CD14-positive monocyte (primary cell): ENCODE measurements at regions not wholly inside any gene's neighbourhood (a gene's known extent, or its start where the extent isn't known, plus 50 kb on each side); places are given as distances from the start of the nearest gene placed in this dataset.

Experiments used
- DNase-seq, 3 donors: peaks; one replicate each; pipeline ENCODE4 v3.0.0-alpha.2; 2011 to 2022
- H2AFZ ChIP-seq: 2 replicates; pipeline ENCODE4 v1.6.0; 2012; ENCODE audit warnings: mild to moderate bottlenecking, low read depth, low read length, inconsistent platforms; ENCODE audit not compliant: insufficient read depth, poor library complexity, severe bottlenecking
- H3K27ac ChIP-seq, 2 donors: 1 replicate in 1 of 2; 2 replicates in 1 of 2; pipeline ENCODE4 v1.5.1; 2012 to 2013; ENCODE audit warnings: low read length in 2 of 2, control low read depth in 1 of 2, inconsistent platforms in 1 of 2, low read depth in 1 of 2, mild to moderate bottlenecking in 1 of 2
- H3K27me3 ChIP-seq, 2 donors: one replicate each; pipeline versions ENCODE4 v1.6.0 to v1.6.1; 2011 to 2013; ENCODE audit warnings: low read length in 2 of 2; ENCODE audit not compliant: control insufficient read depth in 2 of 2, insufficient read depth in 2 of 2
- H3K36me3 ChIP-seq, 2 donors: replicated peaks in 1 of 2; 1 replicate in 1 of 2; 2 replicates in 1 of 2; pipeline versions ENCODE4 v1.5.1 to v1.6.1; 2012 to 2013; ENCODE audit warnings: low read length in 2 of 2, control low read depth in 1 of 2, inconsistent platforms in 1 of 2, mild to moderate bottlenecking in 1 of 2; ENCODE audit not compliant: insufficient read depth in 2 of 2, control insufficient read depth in 1 of 2
- H3K4me1 ChIP-seq, 2 donors: 1 replicate in 1 of 2; 2 replicates in 1 of 2; pipeline versions ENCODE4 v1.5.1 to v1.6.1; 2012 to 2013; ENCODE audit warnings: low read length in 2 of 2, control low read depth in 1 of 2, inconsistent platforms in 1 of 2, mild to moderate bottlenecking in 1 of 2, moderate library complexity in 1 of 2; ENCODE audit not compliant: insufficient read depth in 2 of 2, control insufficient read depth in 1 of 2
- H3K4me2 ChIP-seq: replicated peaks from 2 replicates; pipeline ENCODE3; 2012; ENCODE audit warnings: low read length, moderate library complexity, mild to moderate bottlenecking; ENCODE audit not compliant: poor library complexity, severe bottlenecking; ENCODE audit errors: extremely low read depth
- H3K4me3 ChIP-seq, 3 experiments: fragments of 200-600 bp in 1 of 3; sonication (generic) in 1 of 3; replicated peaks in 1 of 3; 1 replicate in 2 of 3; 2 replicates in 1 of 3; pipeline ENCODE4 v1.5.1; 2011 to 2013; ENCODE audit warnings: low read length in 3 of 3, mild to moderate bottlenecking in 3 of 3, control low read depth in 2 of 3, low read depth in 2 of 3, inconsistent platforms in 1 of 3, moderate library complexity in 1 of 3
- H3K79me2 ChIP-seq: 2 replicates; pipeline ENCODE4 v1.6.0; 2012; ENCODE audit warnings: mild to moderate bottlenecking, control low read depth, inconsistent platforms, low read length, moderate library complexity; ENCODE audit not compliant: insufficient read depth
- H3K9ac ChIP-seq: 2 replicates; pipeline ENCODE4 v1.6.0; 2017; ENCODE audit warnings: low read length, mild to moderate bottlenecking; ENCODE audit not compliant: insufficient read depth, poor library complexity, severe bottlenecking
- H3K9me3 ChIP-seq, 2 donors: replicated peaks in 1 of 2; 1 replicate in 1 of 2; 2 replicates in 1 of 2; pipeline versions ENCODE4 v1.5.1 to v1.6.1; 2012 to 2013; ENCODE audit warnings: low read length in 2 of 2, control low read depth in 1 of 2; ENCODE audit not compliant: control insufficient read depth in 1 of 2, insufficient read depth in 1 of 2
- H4K20me1 ChIP-seq: 2 replicates; pipeline ENCODE4 v1.6.0; 2012; ENCODE audit warnings: mild to moderate bottlenecking, low read length, control low read depth, moderate library complexity; ENCODE audit not compliant: insufficient read depth
- H3K27ac Mint-ChIP-seq, 7 donors: one replicate each; pipeline ENCODE4 v1.8.0; 2020; ENCODE audit warnings: mild to moderate bottlenecking in 7 of 7, mixed read lengths in 7 of 7, moderate library complexity in 6 of 7, inconsistent platforms in 2 of 7
- H3K27me3 Mint-ChIP-seq, 3 donors: one replicate each; pipeline ENCODE4 v1.8.0; 2021 to 2022; ENCODE audit warnings: low read depth in 3 of 3, mild to moderate bottlenecking in 3 of 3, mixed read lengths in 3 of 3, moderate library complexity in 3 of 3, inconsistent platforms in 1 of 3
- H3K36me3 Mint-ChIP-seq, 2 donors: one replicate each; pipeline ENCODE4 v1.8.0; 2020; ENCODE audit warnings: mixed read lengths in 2 of 2, inconsistent platforms in 1 of 2, mild to moderate bottlenecking in 1 of 2
- H3K4me1 Mint-ChIP-seq: one replicate; pipeline ENCODE4 v1.8.0; 2020; ENCODE audit warnings: mild to moderate bottlenecking, mixed read lengths
- H3K4me3 Mint-ChIP-seq, 2 donors: one replicate each; pipeline ENCODE4 v1.8.0; 2020; ENCODE audit warnings: mild to moderate bottlenecking in 2 of 2, mixed read lengths in 2 of 2, moderate library complexity in 1 of 2
- H3K9me3 Mint-ChIP-seq, 7 donors: one replicate each; pipeline ENCODE4 v1.8.0; 2020 to 2022; ENCODE audit warnings: mixed read lengths in 7 of 7, mild to moderate bottlenecking in 6 of 7, moderate library complexity in 6 of 7, inconsistent platforms in 2 of 7
- CTCF ChIP-seq: fragments of 200-600 bp; IDR thresholded peaks from one replicate; pipeline ENCODE4 v1.8.0; 2022; ENCODE audit warnings: antibody characterized with exemption, mild to moderate bottlenecking
- WGBS: methylation state at CpG from one replicate; pipeline ENCODE4 v1.1.5; 2013; ENCODE audit warnings: missing lambda C conversion rate; ENCODE audit not compliant: insufficient coverage; 5-methylcytosine and 5-hydroxymethylcytosine counted together
- intact Hi-C, 2 donors: fragments of 100-400 bp; cut with micrococcal nuclease; formaldehyde crosslinking; loops; one replicate each; pipeline versions ENCODE4 v1.15.0 to v1.15.1; 2023

DNA sequence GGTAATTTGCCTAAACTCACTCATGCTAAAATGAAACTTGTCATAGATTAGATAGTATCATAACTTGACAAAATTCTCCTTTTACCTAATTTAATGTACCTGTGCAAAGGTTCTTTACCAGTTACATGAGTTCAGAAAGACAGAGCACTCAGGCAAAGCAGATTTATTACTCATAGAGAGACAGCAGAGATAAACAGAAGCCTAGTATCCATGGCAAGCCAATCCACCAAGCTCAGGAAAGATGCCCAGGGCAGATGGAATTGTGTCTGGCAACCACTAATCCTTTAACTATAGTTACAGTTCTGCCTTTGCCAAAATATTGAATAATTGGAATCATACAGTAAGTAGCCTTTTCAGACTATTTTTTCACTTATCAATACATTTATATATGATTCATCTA, 826.2 kb downstream of the TECRL start:
- no peak overlapping the region for H3K9ac ChIP-seq
- Mint-ChIP-seq H3K4me3 (no peak overlapping the region), H3K9me3 (peaks cover 2 to 8% (median 3%) of the 10 kb centered on the region in 7 donors)

GRCh38 chr4:63580796-63581475, 828.3 kb downstream of the TECRL start:
- Mint-ChIP-seq H3K4me1 (no peaks in the 10 kb centered on the region), H3K27me3 (no peaks in the 10 kb centered on the region), H3K4me3 (no peak overlapping the region), H3K9me3 (peaks cover 2 to 8% (median 4%) of the 10 kb centered on the region in 7 donors), H3K36me3 (no peaks in the 10 kb centered on the region), H3K27ac (no peak overlapping the region)
- no peak overlapping the region for H3K4me3 ChIP-seq
- no peak overlapping the region for H3K27ac ChIP-seq
- no peaks in the 10 kb centered on the region for H3K4me1 ChIP-seq
- H3K9me3 ChIP-seq = peaks cover 6 to 17% of the 10 kb centered on the region in 2 donors
- no peaks in the 10 kb centered on the region for H4K20me1 ChIP-seq
- intact Hi-C loops = no loop called here
- H3K79me2 ChIP-seq = no peaks in the 10 kb centered on the region
- no peak for DNase-seq
- TF ChIP-seq CTCF = no peak
- H3K4me2 ChIP-seq = no peak overlapping the region
- H3K9ac ChIP-seq = no peak overlapping the region
- H2AFZ ChIP-seq = no peak overlapping the region
- H3K27me3 ChIP-seq = no peaks in the 10 kb centered on the region
- 67% methylated on average over 1 of the region's 1 CpG for WGBS
- H3K36me3 ChIP-seq = no peaks in the 10 kb centered on the region

More for the DNA sequence above, 826.2 kb downstream of the TECRL start:
- no peaks in the 10 kb centered on the region for H3K27me3 Mint-ChIP-seq
- H2AFZ ChIP-seq = no peak overlapping the region
- H3K4me1 Mint-ChIP-seq = no peaks in the 10 kb centered on the region
- H3K4me1 ChIP-seq = no peaks in the 10 kb centered on the region
- no peak overlapping the region for H3K27ac Mint-ChIP-seq
- H3K27ac ChIP-seq = no peak overlapping the region
- no peak overlapping the region for H3K4me2 ChIP-seq
- no peak for DNase-seq
- no peaks in the 10 kb centered on the region for H3K36me3 Mint-ChIP-seq
- H3K27me3 ChIP-seq = no peaks in the 10 kb centered on the region
- peaks cover 6 to 14% of the 10 kb centered on the region in 2 donors for H3K9me3 ChIP-seq
- no peaks in the 10 kb centered on the region for H4K20me1 ChIP-seq
- TF ChIP-seq CTCF = no peak
- no peaks in the 10 kb centered on the region for H3K79me2 ChIP-seq
- H3K4me3 ChIP-seq = no peak overlapping the region
- intact Hi-C loops = no loop called here
- H3K36me3 ChIP-seq = no peaks in the 10 kb centered on the region
